GM19463 (cell line): ENCODE measurements at regions not wholly inside any gene's neighbourhood (a gene's known extent, or its start where the extent isn't known, plus 50 kb on each side); places are given as distances from the start of the nearest gene placed in this dataset.

Source experiments
- ATAC-seq: cut with Tn5 transposase; IDR thresholded peaks from one replicate; pipeline ENCODE4 v1.9.1; 2021; ENCODE audit warnings: mild to moderate bottlenecking, moderate library complexity; ENCODE audit not compliant: unreplicated experiment

DNA sequence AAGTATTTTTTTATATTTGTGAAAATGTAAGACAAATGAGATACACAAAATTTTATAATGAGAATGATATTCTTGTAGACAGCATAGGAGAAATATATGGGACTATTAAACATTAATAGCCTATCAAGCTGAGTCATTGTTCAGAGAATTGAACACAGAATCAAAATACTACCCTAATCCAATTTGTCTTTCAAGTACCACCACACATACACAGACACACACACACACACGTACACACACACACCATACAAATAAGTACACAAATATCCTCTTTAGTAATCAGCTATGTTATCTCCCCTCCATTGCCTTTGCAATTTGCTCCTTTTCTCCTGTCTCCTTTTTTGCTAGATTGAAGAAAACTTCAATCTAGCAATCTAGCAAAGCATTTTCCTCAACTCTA lies 499.3 kb downstream of the FOXG1 start:
- no peak for ATAC-seq

DNA sequence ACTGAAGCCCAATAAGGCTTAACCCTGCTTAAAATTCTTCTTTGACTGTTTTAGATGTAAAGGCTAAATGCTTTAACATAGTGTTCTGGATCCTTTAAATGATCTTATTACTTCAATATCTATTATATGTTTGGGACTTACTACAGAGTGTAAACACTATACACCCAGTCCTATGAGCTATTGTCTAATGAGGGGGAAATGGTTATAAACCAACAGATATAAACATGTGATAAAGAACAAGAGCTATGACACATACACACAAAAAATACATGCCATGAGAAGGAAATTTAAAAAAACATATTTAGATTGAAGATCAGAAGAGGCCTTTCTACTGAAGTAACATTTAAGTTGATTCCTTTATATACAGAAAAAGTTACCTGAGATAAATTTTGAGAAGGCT lies 505.1 kb downstream of the FOXG1 start:
- no peak for ATAC-seq

DNA sequence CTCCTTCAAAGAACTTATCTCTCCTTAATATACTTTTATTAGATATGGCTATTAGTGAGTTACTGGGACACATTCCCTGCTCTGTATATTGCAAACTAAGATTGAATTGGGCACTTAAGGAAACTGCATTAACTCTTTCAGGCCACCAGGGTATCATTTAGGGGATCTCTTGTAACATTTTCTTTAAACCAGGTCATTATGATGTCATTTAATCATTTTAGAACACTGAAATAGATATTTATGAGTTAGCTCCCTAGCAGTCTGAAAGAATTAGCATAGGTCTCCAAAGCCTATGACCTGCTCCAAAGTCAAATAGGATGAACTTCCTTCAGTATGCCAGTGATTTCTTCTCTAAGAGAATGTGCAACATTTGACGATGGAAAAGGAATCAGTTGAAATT lies 506.9 kb downstream of the FOXG1 start:
- no peak for ATAC-seq

DNA sequence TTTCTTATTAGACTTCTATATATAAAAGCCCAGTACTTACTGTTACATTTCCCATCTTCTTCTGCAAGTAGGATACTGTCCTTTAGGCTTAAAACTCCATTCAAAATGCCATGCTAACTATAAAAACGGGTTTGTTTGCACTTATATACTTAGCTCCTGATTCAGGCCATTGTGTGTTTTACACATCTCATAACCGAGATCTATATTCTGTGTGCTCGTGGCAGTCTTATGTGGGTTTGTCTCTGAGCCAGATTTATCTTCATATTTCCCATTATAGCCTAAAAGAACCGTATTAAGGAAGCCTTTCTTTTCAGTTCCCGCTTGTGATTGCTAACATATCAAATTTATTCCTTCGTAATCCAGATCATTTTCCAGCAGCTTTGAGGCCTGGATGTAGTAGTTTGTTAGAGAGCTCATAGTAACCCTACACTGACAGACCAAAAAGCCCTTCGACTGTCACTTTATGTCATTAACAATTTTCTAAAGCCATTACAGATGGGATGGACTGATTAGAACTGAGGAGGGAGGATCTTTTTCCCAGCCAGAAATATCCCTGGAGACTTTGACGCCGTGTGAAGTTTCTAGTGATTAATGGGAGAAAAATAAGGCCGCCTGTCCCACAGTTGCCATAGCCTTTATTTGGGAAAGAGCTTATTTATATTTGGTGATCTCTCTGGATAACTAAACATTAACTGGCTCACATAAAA lies 508.5 kb downstream of the FOXG1 start:
- no peak for ATAC-seq

DNA sequence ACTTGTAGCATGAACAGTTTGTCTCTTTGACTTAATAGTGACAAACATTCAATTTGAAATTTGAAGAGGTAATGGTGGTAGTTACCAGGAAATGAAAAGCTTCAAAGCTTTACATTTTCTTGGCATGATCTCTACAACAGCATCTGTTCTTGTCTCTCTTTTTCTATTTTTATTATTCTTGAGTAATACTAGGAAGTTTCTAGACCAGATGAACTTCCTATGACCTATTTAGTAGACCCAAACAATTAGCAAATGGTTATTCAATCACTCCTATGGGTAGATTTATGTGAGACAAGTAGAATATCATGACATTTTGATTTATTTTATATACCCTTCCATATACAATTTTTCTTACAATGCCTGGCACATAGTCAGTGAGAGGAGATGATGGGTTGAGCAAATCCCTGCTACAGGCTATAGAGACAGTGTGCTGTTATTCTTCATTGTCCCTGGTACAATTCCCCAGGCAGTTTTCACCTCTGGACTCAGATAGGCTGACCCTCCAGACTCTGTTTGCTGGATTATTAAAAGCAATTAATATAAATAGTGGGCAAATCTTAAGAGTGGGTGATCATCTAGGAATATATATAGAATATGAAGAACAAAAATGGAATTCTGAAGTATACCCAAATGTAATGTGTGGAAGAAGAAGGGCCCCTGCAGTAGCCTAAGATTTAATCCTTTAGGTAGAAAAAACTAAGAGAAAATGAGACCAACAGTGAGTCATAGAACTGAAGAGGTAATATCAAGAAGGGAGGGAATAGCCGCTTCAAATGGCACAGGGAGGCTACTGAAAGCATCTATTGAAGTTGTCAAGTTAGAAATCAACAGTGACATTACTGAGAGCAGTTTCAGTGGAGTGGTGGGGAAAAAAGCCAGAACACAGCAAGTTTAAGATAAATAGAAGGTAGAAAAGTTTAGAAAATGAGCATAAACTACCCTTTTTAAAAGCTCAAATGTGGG lies 512.0 kb downstream of the FOXG1 start:
- no peak for ATAC-seq

DNA sequence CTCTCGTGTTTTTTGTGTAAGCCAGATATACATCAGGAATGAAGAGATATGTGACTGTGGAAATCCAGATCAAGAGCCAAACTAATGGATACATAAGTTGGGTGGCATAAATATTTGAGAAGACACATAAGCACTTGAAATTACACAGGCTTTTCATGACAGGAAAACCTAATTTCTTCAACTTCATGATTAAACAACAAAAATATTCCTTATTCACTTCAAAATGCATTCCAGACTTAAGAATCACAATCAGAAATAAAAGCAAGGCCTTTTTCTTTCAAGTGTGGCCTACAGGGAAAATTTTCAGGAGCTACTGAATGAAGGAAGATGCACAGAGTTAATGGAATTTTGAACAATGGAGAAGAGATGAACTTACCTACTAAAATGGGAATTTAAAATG lies 515.6 kb downstream of the FOXG1 start:
- no peak for ATAC-seq

DNA sequence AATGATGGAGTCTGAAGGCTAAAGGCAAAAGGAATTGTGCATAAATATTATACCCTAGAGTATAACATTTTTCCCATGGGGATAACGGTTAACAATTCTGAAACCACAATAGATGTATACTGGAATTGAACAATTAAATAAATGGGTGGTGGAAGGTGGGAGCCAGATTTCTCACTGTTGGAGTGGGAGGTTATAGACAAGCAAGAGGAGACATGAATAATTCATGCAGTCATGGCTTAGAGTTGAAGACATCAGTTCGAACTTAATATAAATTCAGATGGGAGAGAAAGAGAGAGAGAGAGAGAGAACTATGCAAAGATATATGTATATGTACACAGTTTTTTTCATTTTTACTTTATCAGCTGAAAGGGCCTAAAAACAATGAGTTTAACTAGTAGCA lies 523.9 kb downstream of the FOXG1 start:
- no peak for ATAC-seq

DNA sequence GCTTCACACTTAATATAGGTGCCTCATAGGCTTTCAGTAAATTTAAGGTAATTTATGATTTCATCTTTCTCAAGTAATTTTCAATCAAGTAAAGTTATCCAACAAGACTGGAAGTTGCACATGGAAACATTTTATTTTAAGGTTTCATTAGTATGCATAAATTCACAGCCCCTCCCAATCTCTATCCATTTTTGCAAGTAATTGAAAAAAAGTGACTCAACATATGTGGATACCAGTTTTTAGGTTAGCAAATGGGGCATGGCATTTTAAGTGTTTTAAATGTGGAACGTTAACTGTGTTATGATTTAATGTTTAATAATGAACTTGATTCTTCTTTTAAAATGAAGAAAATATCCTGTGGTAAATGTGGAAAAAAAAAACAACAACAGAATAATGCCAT lies 532.8 kb downstream of the FOXG1 start:
- no peak for ATAC-seq

DNA sequence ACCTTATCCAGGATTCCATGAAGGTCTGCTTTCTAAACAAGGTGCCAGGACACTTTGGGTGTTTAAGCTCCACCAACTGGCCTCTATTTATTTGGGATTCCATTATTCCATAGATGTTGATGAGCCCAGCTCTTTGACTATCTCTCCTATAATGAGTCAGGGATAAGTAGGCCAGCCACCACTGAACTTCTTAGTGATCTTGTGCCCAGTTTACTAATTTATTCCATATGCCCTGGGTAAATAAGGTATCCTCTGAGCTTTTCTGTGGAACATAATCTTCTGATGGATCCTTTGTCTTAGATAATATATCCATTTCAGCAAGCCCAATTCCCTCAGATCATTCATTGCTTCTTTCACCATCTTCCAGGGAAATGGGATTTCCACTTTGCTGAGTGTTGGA lies 535.0 kb downstream of the FOXG1 start:
- ATAC-seq, result no peak

DNA sequence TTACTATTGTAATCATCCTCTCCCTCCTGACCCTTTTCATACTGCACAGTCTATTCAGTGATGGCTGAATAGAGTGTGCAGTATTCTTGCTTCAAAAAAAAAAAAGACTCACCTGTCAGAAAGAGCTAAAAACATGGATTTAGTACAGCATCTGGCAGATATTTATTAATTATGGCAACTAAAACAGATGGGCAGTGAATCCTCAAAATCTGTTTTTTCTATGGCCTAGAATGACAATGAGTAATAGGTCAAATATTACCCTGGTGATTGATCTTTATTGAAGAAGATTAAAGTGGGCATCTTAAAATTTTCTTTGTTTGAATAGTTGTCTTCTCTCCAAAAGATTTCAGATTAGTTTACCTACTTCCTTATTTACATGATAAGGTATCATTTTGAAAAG lies 543.6 kb downstream of the FOXG1 start:
- ATAC-seq, result no peak

DNA sequence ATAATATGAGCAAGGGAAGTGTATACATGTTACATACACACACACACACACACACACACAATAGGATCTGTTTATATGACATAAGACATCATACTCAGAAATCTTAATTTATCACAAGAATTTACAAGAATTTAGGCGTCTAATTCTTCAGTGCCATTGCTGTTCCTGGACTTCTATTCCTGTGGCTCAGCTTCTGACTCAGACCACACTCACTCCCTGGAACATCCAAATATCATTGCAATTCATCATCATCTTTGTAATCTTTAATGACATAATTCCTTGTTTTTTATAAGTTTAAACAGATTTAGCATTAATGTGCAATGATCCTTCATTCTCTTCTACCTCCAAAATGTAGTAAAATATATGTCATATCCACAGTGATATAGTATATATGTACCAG lies 544.2 kb downstream of the FOXG1 start:
- no peak for ATAC-seq

DNA sequence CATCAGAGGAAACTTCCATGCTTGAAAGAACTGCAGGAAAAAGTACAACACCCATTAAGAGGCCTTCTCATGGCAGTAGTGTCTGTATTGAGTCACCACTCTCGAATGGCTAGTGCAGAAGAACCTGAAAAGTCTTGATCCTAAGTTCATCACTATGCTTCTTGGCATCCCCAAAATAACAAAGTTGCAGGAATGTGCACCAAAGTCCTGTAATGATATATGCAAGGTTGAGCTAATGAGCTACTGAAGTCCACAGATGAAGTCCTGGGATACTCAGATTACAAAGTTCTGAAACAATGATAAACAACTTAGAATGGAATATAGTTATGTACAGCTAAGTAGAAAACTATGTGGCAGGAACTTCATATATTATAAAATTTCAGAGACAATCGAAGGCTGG lies 545.4 kb downstream of the FOXG1 start:
- ATAC-seq, result no peak

DNA sequence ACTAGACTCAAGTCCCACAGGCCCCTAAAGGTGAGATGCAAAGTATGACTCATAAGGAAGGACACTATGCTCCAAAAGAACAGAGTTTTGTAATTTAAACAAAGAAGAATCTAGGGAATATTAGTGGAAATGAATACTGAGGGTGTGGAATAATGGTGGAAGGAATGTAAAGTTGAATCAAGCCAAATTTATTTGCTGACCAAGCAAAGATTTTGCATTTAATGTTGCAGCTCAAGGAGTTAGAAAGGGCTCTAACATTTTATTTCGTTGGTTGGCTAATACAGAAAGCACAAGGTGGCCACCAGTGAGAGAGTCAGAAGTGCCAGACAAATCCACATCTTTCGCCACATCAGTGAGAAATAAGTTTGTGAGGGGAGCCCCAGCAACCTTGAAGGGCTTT lies 550.3 kb downstream of the FOXG1 start:
- ATAC-seq, result no peak

DNA sequence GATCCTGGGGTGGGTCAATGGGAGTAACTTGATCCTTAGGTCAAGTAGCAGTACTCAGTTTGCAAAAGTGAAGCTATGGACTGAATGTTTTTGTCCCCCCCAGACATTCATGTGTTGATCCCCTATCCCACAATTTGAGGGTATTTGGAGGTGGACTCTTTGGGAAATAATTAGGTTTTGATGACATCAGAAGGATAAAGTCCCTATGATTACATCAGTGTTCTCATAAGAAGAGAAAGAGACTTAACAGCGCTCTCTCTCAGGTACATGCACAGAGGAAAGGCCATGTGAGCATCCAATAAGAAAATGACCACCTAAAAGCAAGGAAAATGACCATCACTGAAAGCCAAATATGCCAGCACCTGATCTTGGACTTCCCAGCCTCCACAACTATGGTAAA lies 550.8 kb downstream of the FOXG1 start:
- ATAC-seq, result no peak

DNA sequence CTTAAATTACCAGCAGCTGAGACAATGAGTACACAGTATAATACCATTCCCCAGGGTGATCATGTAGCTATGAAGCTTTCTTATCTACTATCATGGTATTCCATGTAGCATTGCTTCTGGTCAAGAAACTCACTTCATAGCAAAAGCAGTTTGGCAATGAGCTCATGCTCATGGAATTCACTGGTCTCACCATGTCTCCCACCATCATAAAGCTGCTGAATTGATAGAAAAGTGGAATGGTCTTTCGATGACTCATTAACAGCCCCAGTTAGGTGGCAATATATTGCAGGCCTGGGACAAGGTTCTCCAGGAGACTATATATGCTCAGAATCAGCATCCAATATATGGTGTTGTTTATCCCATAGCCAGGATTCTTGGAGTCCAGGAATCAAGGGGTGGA lies 553.7 kb downstream of the FOXG1 start:
- ATAC-seq, result no peak

DNA sequence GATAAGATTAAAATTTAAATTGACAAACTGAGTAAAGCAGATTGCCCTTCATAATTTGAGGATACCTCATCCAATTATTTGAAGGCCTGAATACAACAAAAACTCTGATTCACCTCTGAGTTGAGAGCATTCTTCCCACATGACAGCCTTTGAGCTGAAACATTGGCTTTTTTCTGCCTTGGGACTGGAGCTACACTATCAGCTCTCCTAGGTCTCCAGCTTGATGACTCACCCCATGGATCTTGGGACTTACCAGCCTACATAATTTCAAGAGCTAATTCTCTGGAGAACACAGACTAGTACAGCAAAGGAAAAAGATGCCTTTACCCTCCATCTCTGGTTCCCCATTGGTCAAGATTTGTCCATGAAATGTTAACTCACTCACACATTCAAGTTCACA lies 555.1 kb downstream of the FOXG1 start:
- no peak for ATAC-seq

DNA sequence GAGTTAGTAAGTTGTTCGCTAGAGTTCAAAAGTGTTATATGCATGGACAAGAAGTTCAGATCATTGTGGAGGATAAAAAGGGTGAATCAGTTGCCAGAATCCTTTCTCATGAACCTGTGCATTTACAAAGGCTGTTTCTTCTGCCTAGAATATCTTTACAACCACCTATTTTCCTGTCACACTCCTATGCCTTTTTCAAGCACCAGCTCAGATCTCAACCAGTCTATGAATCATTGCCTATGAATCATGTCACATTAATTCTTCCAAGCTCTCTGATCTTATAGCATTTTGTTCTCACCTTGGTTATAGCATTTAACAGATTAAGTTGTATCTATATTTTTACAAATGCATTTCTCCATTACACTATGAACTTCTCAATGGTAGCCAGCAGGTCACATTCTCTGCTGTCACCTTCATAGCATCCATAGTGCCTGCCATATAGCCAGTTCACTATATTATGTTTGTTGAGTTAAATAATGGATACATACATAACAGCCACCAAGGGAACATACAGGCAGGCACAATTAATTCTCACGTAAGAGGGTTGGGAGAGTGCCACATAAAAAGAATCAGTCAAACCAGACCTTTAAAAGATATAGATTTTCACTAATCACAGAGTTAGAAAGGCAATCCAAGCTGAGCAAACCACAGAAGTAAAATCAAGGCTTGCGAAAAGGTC lies 573.0 kb downstream of the FOXG1 start:
- ATAC-seq, result no peak

DNA sequence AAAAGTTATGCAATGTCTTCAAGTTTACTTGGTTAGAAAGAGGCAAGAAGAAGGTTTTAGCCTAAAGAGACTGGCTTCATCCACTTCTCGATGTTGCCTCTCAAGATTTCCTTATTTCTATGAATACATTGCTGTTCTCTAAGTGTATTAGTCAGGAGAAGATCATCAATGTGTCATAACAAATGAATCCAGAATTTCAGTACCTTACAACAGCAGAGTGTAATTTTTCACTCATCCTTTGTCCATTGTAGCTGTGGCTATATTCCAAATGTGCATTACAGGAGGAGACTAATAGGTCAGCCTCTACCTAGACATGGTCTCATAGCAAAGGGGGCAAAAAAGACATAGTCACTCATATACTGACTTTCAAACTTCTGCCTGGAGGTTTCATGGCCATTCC lies 579.1 kb downstream of the PRKD1 start:
- ATAC-seq, result no peak

DNA sequence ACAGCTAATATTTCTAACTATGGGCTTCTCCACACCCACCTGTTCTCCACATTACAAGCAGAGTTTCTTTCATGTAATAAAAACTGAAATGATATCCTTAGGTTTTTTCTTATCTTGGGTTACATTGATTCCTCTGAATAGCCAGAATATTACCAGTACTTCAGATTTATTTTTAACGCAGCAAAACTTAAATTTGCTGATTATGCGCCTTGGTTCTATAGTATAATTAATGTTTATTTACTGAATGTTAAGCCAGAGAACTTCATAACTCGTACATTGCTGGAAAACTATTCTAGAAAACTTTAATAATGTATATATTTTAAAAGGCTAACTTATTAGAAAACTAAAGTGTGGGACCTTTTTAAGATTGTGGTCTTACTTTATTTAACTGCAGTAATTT lies 577.2 kb downstream of the PRKD1 start:
- ATAC-seq, result no peak

DNA sequence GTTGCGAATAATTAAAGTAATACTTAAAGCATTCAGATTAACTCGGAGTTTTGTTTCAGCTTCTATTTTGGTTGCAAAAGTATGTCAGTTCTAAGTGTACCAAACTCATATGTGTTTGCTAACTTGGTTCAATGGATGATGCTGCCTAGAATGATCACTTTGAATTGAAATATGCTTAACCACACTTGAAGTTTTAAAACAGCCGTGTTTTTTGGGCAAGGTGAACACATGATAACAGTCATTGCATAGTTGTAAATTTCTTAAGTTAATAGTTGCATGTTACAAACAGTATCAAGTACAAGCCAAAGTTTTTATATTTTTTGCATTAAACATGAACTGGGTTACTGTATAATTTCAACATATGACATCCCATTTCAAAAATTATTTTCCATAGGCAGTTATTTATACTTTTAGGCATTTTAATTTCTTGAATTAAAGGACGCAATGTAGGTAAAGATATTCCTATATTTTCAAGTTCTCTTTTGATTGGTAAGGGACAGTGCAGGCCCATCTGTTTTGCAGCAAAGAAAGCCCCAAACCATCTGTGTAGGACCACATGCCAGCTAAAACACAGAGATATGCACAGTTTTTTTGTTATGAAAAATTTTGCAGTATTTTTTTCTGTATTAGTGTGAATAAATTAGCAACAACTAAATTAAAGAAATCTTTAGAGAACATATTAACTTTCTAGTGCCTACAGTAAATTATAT lies 575.5 kb downstream of the PRKD1 start:
- no peak for ATAC-seq

DNA sequence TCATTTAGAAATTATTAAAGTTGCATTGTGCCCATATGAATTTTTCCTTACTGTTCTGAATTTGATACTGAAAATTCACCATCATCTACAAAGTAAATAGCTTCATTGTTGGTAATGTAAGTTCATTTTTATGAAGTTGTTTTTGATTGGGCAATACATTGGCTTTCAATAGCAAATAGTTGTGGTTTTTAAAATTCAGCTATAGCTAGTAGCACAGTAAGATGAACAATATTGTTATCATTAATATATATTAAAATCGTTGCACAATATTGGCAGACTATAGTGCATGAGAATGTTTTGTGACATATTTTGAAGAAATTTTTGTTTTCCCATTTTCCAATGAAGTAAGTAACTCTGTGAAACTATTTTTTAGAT lies 575.0 kb downstream of the PRKD1 start:
- no peak for ATAC-seq
